Islet of Langerhans (tissue), 1 donor: ENCODE measurements at regions not wholly inside any gene's neighbourhood (a gene's known extent, or its start where the extent isn't known, plus 50 kb on each side); places are given as distances from the start of the nearest gene placed in this dataset.

Experiments
- FAIRE-seq: peaks from one replicate; lab custom pipeline; 2011; peaks lifted over from hg19 to GRCh38; lab: Jason Lieb, UNC

GRCh38 chr4:43990551-43990950, 458.1 kb downstream of the KCTD8 start:
- no peak for FAIRE-seq

DNA sequence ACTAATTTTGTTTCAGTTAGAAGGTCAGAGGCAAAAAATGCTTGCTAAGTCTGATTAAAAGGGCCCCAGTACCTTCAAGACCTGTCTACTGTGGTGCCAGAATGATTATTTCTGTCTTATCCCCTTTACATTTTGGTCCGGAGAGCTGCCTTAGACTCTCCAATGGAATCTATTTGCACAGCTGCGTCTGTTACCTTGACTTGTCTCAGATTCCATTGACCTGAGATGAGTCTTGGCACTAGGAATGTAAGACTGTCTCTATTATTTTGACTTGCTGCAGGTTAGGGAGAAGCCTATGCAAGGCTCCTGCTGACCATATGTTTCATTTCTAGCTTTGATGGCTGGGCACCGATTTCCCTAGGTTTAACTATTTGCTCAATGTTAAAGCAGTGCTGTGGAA, 457.6 kb downstream of the KCTD8 start:
- FAIRE-seq, result no peak

GRCh38 chr4:43992552-43992951, 456.1 kb downstream of the KCTD8 start:
- no peak for FAIRE-seq

GRCh38 chr4:43993196-43993902, 455.3 kb downstream of the KCTD8 start:
- no peak for FAIRE-seq

- no peak for FAIRE-seq
These were observed 448.9 kb downstream of the KCTD8 start for GRCh38 chr4:43999669-44000068.

GRCh38 chr4:44002368-44002767, 446.2 kb downstream of the KCTD8 start:
- no peak for FAIRE-seq

DNA sequence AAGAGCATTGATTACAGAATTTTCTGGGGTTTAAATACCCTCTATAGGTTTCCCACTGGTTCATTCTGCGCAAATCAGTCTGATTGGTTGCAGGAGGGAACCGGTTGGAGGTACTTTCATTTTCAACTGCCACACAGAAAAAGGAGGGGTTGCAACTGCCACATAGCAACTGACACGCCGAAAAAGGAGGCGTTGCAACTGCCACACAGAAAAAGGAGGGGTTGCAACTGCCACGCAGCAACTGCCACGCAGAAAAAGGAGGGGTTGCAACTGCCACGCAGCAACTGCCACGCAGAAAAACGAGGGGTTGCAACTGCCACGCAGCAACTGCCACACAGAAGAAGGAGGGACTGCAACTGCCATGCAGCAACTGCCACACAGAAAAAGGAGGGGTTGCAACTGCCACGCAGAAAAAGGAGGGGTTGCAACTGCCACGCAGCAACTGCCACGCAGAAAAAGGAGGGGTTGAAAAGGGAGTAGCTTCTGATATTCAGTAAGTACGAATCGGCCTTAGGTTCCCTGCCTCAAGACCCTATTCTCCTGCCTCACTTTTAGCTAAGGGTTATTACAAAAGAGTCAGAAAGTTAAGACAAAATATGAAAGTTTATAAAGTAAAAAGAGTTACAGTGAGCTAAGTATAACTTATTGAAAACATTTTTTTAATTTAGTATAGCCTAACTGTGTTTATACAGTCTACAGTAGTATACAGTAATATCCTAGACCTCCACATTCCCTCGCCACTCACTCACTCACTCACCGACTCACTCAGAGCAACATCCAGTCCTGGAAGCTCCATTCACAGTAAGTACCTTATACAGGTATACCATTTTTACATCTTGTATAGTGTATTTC, 431.8 kb downstream of the KCTD8 start:
- no peak for FAIRE-seq

GRCh38 chr4:44017422-44017739, 431.2 kb downstream of the KCTD8 start:
- no peak for FAIRE-seq

DNA sequence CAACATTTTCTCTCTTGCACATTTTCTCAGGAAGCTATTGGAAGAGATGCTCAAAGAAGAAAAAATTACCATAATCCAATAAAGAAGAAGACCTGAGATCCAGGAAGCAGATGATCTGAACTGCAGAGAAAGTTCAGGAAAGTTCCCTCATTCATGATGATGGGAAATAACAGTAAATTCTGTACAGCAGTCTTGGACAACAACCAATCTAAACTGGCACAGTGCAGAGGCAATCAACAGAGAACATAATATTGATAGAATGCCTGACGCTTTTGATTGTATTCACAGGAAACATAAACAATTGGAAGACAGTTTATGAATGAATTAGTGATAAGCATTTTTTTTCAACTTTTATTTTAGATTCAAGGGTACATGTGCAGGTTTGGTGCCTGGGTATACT, 428.9 kb downstream of the KCTD8 start:
- no peak for FAIRE-seq

GRCh38 chr4:44025376-44026020, 423.1 kb downstream of the KCTD8 start:
- no peak for FAIRE-seq

GRCh38 chr4:44038811-44039210, 409.8 kb downstream of the KCTD8 start:
- FAIRE-seq, result no peak

- no peak for FAIRE-seq
These were observed 402.1 kb downstream of the KCTD8 start for GRCh38 chr4:44046491-44046890.

DNA sequence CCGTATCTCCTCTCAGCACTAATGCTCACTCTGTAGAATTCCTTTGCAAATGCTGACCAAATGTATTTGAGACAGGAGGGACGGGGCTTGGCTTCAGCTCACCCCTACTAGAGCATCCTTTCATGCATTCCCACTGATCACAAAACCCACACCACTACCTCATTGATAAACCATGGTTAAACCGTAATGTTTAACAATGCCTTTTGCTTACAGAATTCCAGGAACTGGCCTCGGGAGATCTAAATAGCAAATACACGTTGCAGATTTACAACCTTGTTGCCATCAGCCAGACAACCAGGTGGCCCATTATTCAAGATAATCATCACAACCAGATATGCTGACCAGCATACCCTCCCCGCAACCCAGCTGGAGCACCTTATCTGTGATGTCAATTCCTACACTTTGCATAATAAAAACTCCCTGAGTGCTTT, 391.9 kb downstream of the KCTD8 start:
- no peak for FAIRE-seq

DNA sequence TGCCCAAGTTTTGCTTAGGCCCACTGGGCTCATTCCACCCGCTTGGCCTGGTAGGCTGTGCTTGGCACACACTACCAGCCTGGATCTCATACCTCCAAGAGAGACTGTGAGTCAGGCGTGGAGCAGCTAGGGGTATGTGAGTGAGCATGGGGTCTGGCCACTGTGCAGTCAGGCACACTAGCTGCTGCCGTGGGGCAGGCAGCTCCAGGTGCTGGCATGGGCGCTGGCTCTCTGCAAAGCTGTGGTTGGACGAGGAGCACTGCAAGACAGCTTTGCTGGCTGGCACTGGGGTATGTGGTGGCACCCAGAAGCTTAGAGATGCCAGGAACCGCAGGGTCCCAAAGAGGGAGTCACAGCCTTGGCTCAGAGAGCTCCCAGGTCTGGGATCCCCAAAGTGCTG, 377.8 kb downstream of the KCTD8 start:
- no peak for FAIRE-seq

GRCh38 chr4:44071959-44072955, 376.4 kb downstream of the KCTD8 start:
- no peak for FAIRE-seq

DNA sequence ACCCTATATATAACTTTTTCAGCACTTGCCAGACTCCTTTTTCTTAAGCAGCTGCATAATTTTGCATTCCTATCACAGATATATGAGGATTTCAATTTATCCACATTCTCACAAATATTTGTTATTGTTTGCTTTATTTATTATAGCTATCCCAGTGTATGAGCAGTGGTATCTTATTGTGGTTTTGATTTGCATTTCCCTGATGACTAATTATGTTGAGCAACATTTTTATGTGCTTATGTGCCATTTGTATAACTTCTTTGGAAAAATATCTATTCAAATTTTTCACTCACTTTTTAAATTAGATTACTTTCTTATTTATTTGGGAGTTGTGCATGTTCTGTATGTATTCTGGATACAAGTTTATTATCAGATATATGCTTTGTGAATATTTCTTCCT, 361.9 kb downstream of the KCTD8 start:
- FAIRE-seq, result no peak

DNA sequence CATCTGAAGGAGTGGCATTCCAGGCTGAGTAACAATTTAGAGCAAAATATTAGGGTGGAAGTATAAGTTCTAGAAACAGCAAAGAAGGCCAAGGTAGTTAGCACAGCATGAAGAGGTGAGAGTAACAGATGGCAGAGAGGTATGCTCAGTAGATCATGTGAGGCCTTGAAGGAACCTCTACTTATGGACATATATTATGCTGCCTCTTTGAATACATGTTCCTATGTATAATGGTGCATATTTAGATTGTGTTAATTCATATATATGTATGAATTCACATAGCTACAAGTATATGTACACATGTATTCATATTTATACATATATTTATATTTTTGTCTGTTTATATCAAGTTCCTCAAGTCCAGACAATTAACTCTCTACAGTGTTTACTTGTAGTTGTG, 355.2 kb downstream of the KCTD8 start:
- FAIRE-seq, result no peak

DNA sequence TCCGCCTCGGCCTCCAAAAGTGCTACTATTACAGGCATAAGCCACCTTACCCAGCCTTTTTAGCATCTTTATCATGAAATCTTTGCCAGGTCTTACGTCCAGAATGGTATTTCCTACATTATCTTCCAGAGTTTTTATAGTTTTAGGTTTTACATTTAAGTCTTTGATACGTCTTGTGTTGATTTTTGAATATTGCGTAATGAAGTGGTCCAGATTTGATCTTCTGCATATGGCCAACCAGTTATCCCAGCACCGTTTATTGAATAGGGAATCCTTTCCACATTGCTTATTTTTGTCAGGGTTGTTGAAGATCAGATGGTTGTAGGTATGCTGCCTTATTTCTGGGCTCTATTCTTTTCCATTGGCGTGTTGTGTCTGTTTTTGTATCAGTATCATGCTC, 349.6 kb downstream of the KCTD8 start:
- no peak for FAIRE-seq

DNA sequence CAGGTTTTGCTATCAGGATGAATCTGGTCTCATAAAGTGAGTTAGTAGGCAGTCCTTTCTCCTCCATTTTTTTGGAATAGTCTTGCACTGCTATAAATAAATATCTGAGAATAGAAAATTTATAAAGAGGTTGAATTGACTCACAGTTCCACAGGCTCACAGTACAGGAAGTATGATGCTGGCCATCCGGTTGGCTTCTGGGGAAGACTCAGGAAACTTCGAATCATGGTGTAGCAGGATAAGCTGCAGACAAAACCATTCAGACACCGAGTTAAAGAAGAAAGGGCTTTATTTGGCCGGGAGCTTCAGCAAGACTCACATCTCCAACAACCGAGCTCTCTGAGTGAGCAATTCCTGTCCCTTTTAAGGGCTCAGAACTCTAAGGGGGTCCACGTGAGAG, 348.2 kb downstream of the KCTD8 start:
- no peak for FAIRE-seq

GRCh38 chr4:44118971-44119680, 329.5 kb downstream of the KCTD8 start:
- no peak for FAIRE-seq

DNA sequence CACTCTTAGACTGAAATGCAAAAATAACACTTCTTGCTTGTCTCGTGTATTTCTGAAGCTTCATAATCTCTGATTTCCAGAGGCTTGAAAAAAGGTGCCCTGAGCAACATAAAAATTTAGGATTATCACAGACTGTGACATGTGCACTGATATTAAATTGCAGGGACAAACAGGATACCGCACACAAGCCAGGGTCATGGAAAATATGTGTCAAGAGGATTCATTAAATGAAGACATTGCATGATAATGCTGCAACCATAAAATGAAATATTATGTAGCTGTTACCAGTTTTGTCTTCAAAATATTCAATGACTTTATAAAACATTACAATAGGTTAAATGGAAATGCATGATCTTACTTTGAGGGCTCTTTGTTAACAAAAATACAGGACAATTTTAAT, 328.0 kb downstream of the KCTD8 start:
- no peak for FAIRE-seq

DNA sequence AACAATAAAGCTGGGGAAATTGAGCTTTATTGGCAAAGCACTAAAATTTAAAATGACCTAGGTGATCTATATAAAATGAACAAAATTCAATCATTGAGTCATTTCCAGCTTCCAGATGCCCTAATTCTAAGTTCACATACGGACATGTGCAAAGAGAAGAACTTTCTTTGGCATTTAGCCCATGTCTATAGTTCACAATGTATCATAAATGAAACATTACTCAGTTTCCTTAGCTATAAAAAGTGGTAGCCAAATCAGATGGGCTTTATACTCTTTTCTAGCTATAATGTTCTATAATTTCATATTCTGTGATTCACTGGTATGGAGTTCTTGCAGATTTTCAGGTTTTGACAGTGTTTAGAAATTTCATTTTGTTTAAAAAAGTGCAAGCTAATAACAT, 327.4 kb downstream of the KCTD8 start:
- no peak for FAIRE-seq
